B cell (primary cell): ENCODE measurements at regions not wholly inside any gene's neighbourhood (a gene's known extent, or its start where the extent isn't known, plus 50 kb on each side); places are given as distances from the start of the nearest gene placed in this dataset.

Source experiments
- ATAC-seq: fragments of 200-7000 bp; cut with Tn5 transposase; one replicate; pipeline ENCODE4 v1.10.0; 2021; ENCODE audit warnings: low read depth, mild to moderate bottlenecking, moderate number of reproducible peaks, moderate library complexity
- CTCF ChIA-PET: fragments of 350-600 bp; sonication (Branson Sonifier 250); formaldehyde crosslinking; loops from one replicate; lab custom pipeline; 2021; ENCODE audit warnings: antibody characterized with exemption, inconsistent platforms; lab: Charles Lee
- POLR2A ChIA-PET: fragments of 350-600 bp; sonication (Branson Sonifier 250); formaldehyde crosslinking; loops from one replicate; lab custom pipeline; 2021; ENCODE audit warnings: antibody characterized with exemption; lab: Charles Lee
- DNase-seq: peaks from one replicate; pipeline ENCODE4 v3.0.0; 2013
- H2AFZ ChIP-seq: 2 replicates; pipeline ENCODE4 v1.6.1; 2012; ENCODE audit warnings: mild to moderate bottlenecking, low read depth, low read length; ENCODE audit not compliant: insufficient read depth, poor library complexity, severe bottlenecking
- H3K27ac ChIP-seq, 2 donors: 1 replicate in 1 of 2; 2 replicates in 1 of 2; pipeline ENCODE4 v1.5.1; 2012 to 2013; ENCODE audit warnings: low read length in 2 of 2, mild to moderate bottlenecking in 2 of 2, moderate library complexity in 1 of 2
- H3K27me3 ChIP-seq, 4 experiments: fragments of 200-600 bp in 1 of 4; sonication (generic) in 1 of 4; replicated peaks in 1 of 4; 1 replicate in 2 of 4; 2 replicates in 2 of 4; pipeline versions ENCODE4 v1.6.1 to v1.7.0; 2013 to 2016; ENCODE audit warnings: low read length in 3 of 4, mild to moderate bottlenecking in 2 of 4, mixed read lengths in 1 of 4, moderate library complexity in 1 of 4; ENCODE audit not compliant: insufficient read depth in 4 of 4, control insufficient read depth in 3 of 4; ENCODE audit errors: control extremely low read depth in 1 of 4
- H3K36me3 ChIP-seq, 2 experiments: replicated peaks in 1 of 2; 1 replicate in 1 of 2; 2 replicates in 1 of 2; pipeline versions ENCODE4 v1.6.1 to v1.7.1; 2013; ENCODE audit warnings: low read length in 1 of 2; ENCODE audit not compliant: insufficient read depth in 2 of 2, control insufficient read depth in 1 of 2; ENCODE audit errors: control extremely low read depth in 1 of 2, extremely low read depth in 1 of 2
- H3K4me1 ChIP-seq, 2 donors: fragments of 200-600 bp in 1 of 2; sonication (generic) in 1 of 2; 1 replicate in 1 of 2; 2 replicates in 1 of 2; pipeline versions ENCODE4 v1.5.1 to v1.6.1; 2013 to 2017; ENCODE audit warnings: low read length in 2 of 2; ENCODE audit not compliant: control insufficient read depth in 2 of 2, insufficient read depth in 2 of 2
- H3K4me2 ChIP-seq: replicated peaks from 2 replicates; pipeline ENCODE3; 2012; ENCODE audit warnings: mild to moderate bottlenecking, low read depth, low read length; ENCODE audit not compliant: poor library complexity, severe bottlenecking
- H3K4me3 ChIP-seq, 5 experiments: fragments of 200-600 bp in 1 of 5; sonication (generic) in 1 of 5; 1 replicate in 3 of 5; 2 replicates in 2 of 5; pipeline versions ENCODE4 v1.5.1 to v1.7.0; 2011 to 2016; ENCODE audit warnings: low read length in 4 of 5, mild to moderate bottlenecking in 4 of 5, low read depth in 2 of 5, control low read depth in 1 of 5, moderate library complexity in 1 of 5; ENCODE audit not compliant: insufficient read depth in 1 of 5; ENCODE audit errors: control extremely low read depth in 1 of 5, extremely low read depth in 1 of 5
- H3K79me2 ChIP-seq: fragments of 200-600 bp; sonication (generic); one replicate; pipeline ENCODE4 v1.6.0; 2016; ENCODE audit warnings: low read length; ENCODE audit not compliant: control insufficient read depth, insufficient read depth
- H3K9ac ChIP-seq: fragments of 200-600 bp; sonication (generic); 2 replicates; pipeline ENCODE4 v1.6.1; 2017; ENCODE audit warnings: mild to moderate bottlenecking, low read length, moderate library complexity
- H3K9me3 ChIP-seq, 3 donors: one replicate each; pipeline versions ENCODE4 v1.6.1 to v1.7.1; 2013; ENCODE audit warnings: low read length in 2 of 3; ENCODE audit not compliant: control insufficient read depth in 2 of 3, insufficient read depth in 1 of 3; ENCODE audit errors: control extremely low read depth in 1 of 3
- H4K20me1 ChIP-seq: 2 replicates; pipeline ENCODE4 v1.6.0; 2012; ENCODE audit warnings: mild to moderate bottlenecking, low read length; ENCODE audit not compliant: insufficient read depth, control insufficient read depth, poor library complexity, severe bottlenecking
- H3K27ac Mint-ChIP-seq: one replicate; pipeline ENCODE4 v1.8.0; 2021; ENCODE audit warnings: mixed read lengths
- H3K27me3 Mint-ChIP-seq: one replicate; pipeline ENCODE4 v1.8.0; 2021; ENCODE audit warnings: mixed read lengths
- H3K4me1 Mint-ChIP-seq: one replicate; pipeline ENCODE4 v1.8.0; 2021; ENCODE audit warnings: mixed read lengths
- H3K4me3 Mint-ChIP-seq: one replicate; pipeline ENCODE4 v1.8.0; 2021; ENCODE audit warnings: mixed read lengths
- H3K9me3 Mint-ChIP-seq: one replicate; pipeline ENCODE4 v1.8.0; 2022; ENCODE audit warnings: mixed read lengths; ENCODE audit not compliant: insufficient read depth
- CTCF ChIP-seq: fragments of 200-600 bp; IDR thresholded peaks from one replicate; pipeline ENCODE4 v1.8.0; 2022; ENCODE audit warnings: antibody characterized with exemption, mild to moderate bottlenecking
- EZH2 ChIP-seq: IDR thresholded peaks from 2 replicates; pipeline ENCODE4 v1.6.1; 2012; ENCODE audit warnings: borderline replicate concordance, low read depth, mild to moderate bottlenecking, moderate library complexity, low read length; ENCODE audit not compliant: insufficient read depth, poor library complexity, severe bottlenecking
- WGBS: methylation state at CpG from one replicate; pipeline ENCODE4 v1.1.5; 2013; ENCODE audit warnings: missing lambda C conversion rate; ENCODE audit not compliant: insufficient coverage; 5-methylcytosine and 5-hydroxymethylcytosine counted together
- intact Hi-C: fragments of 100-400 bp; cut with micrococcal nuclease; formaldehyde crosslinking; loops from one replicate; pipeline ENCODE4 v1.10.0; 2022

GRCh38 chr18:40215979-40216378, 1739.1 kb upstream of the PIK3C3 start:
- ATAC-seq (no peak), DNase-seq (no peak)
- Histone ChIP-seq H4K20me1 (no peaks in the 10 kb centered on the region), H3K4me2 (no peak overlapping the region), H3K36me3 (no peaks in the 10 kb centered on the region), H3K4me3 (no peak overlapping the region), H2AFZ (no peak overlapping the region), H3K27me3 (no peaks in the 10 kb centered on the region), H3K9ac (no peak overlapping the region), H3K9me3 (no peaks in the 10 kb centered on the region), H3K79me2 (no peaks in the 10 kb centered on the region), H3K4me1 (no peaks in the 10 kb centered on the region), H3K27ac (no peak overlapping the region)
- ChIA-PET POLR2A (no interaction called here), CTCF (no interaction called here)
- Mint-ChIP-seq H3K27ac (no peak overlapping the region), H3K4me3 (no peak overlapping the region), H3K27me3 (no peaks in the 10 kb centered on the region), H3K9me3 (no peaks in the 10 kb centered on the region), H3K4me1 (no peaks in the 10 kb centered on the region)
- 67% methylated on average over 2 of the region's 4 CpGs for WGBS
- intact Hi-C loops: no loop called here
- no peak for TF ChIP-seq CTCF
- no peak for TF ChIP-seq EZH2

GRCh38 chr18:40210696-40211095, 1744.3 kb upstream of the PIK3C3 start:
- intact Hi-C loops: no loop called here
- Mint-ChIP-seq H3K4me1 (no peaks in the 10 kb centered on the region), H3K4me3 (no peak overlapping the region), H3K9me3 (no peaks in the 10 kb centered on the region), H3K27ac (no peak overlapping the region), H3K27me3 (no peaks in the 10 kb centered on the region)
- no peaks in the 10 kb centered on the region for H3K79me2 ChIP-seq
- ATAC-seq (no peak), DNase-seq (no peak)
- no CpG with 5 or more reads among the region's 1 CpG for WGBS
- no peaks in the 10 kb centered on the region for H3K4me1 ChIP-seq
- no peaks in the 10 kb centered on the region for H3K27me3 ChIP-seq
- H3K4me2 ChIP-seq: no peak overlapping the region
- H2AFZ ChIP-seq: no peak overlapping the region
- no peaks in the 10 kb centered on the region for H4K20me1 ChIP-seq
- no peak overlapping the region for H3K27ac ChIP-seq
- H3K4me3 ChIP-seq: no peak overlapping the region
- H3K9me3 ChIP-seq: peaks cover 0 to 2% (median 0%) of the 10 kb centered on the region in 3 donors
- no peak for TF ChIP-seq CTCF
- TF ChIP-seq EZH2: no peak
- H3K9ac ChIP-seq: no peak overlapping the region
- CTCF ChIA-PET: no interaction called here
- POLR2A ChIA-PET: no interaction called here
- no peaks in the 10 kb centered on the region for H3K36me3 ChIP-seq
